ENCODE measurements at regions not wholly inside any gene's neighbourhood (a gene's known extent, or its start where the extent isn't known, plus 50 kb on each side); places are given as distances from the start of the nearest gene placed in this dataset.
"Not testable (repeated sequence)": the region's sequence is repeated elsewhere in the genome, so short reads cannot be mapped to it uniquely, and the experiment has no call there.

DNA sequence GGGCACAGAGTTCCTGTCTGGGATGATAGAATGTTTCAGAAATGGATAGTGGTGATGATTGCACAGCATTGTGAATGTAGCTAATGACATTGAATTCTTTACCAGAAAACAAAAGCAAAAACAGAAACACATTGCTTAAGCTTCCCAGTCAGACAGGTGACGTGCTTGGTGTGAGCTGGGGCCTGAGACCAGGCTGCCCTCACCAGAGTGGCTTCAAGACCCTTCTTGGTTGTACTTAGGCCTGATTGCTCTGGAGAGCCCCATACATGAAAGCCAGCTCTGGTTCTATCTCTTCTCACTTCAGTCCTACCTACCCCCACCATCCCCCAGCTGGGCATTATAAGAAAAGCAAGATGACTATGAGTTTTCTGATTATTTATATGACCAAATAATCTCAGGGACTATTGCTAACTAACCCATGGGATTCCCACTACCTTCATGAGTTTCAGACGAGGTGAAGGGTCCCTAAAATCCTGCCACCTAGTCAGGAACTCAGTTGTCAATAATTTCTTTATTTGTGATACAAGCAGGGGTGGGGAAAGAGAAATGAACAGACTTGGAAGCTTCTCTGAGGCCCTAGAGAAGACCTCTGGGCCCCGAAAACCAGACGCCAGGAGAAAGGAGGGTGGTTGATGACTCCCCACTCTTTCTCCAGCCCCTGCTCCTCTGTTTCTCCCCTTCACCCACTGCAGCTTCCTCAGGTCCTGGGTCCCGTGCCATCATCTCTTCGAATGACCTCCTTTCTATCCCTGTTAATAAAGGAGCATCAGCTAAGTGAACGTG lies 5289.0 kb upstream of the TPTE start:
- not testable (repeated sequence) for TF ChIP-seq CTCF (IDR thresholded peaks at IDR 0.05 in 8 of 11, conservative IDR thresholded peaks at IDR 0.05 in 3 of 11); POLR2AphosphoS5 (IDR thresholded peaks at IDR 0.05)

All from spleen (tissue), 7 donors.